ENCODE measurements at regions not wholly inside any gene's neighbourhood (a gene's known extent, or its start where the extent isn't known, plus 50 kb on each side); places are given as distances from the start of the nearest gene placed in this dataset.

- Histone ChIP-seq H3K27me3 (ENCODE audit: insufficient read depth, low read length) (no peaks in the 10 kb centered on the region), H3K9me3 (ENCODE audit: low read depth, low read length) (no peaks in the 10 kb centered on the region), H3K4me1 (ENCODE audit: insufficient read depth, low read length) (no peaks in the 10 kb centered on the region), H3K4me3 (ENCODE audit: low read length) (no peak overlapping the region)
Observed at GRCh38 chr10:130834573-130834972, 476.9 kb downstream of the TCERG1L start.

- no peaks in the 10 kb centered on the region for H3K4me1 ChIP-seq (ENCODE audit: insufficient read depth, low read length)
- H3K27me3 ChIP-seq (ENCODE audit: insufficient read depth, low read length): no peaks in the 10 kb centered on the region
- no peak overlapping the region for H3K4me3 ChIP-seq (ENCODE audit: low read length)
- no peaks in the 10 kb centered on the region for H3K9me3 ChIP-seq (ENCODE audit: low read depth, low read length)
Observed at GRCh38 chr10:130835068-130835467, 476.5 kb downstream of the TCERG1L start.

GRCh38 chr10:130836344-130836743, 475.2 kb downstream of the TCERG1L start:
- no peaks in the 10 kb centered on the region for H3K9me3 ChIP-seq (ENCODE audit: low read depth, low read length)
- no peak overlapping the region for H3K4me3 ChIP-seq (ENCODE audit: low read length)
- H3K4me1 ChIP-seq (ENCODE audit: insufficient read depth, low read length): no peaks in the 10 kb centered on the region
- H3K27me3 ChIP-seq (ENCODE audit: insufficient read depth, low read length): no peaks in the 10 kb centered on the region

GRCh38 chr10:130843051-130843653, 468.4 kb downstream of the TCERG1L start:
- Histone ChIP-seq H3K27me3 (ENCODE audit: insufficient read depth, low read length) (no peaks in the 10 kb centered on the region), H3K4me1 (ENCODE audit: insufficient read depth, low read length) (no peaks in the 10 kb centered on the region), H3K9me3 (ENCODE audit: low read depth, low read length) (no peaks in the 10 kb centered on the region), H3K4me3 (ENCODE audit: low read length) (no peak overlapping the region)

GRCh38 chr10:130844310-130844709, 467.2 kb downstream of the TCERG1L start:
- Histone ChIP-seq H3K9me3 (ENCODE audit: low read depth, low read length) (no peaks in the 10 kb centered on the region), H3K4me3 (ENCODE audit: low read length) (no peak overlapping the region), H3K4me1 (ENCODE audit: insufficient read depth, low read length) (no peaks in the 10 kb centered on the region), H3K27me3 (ENCODE audit: insufficient read depth, low read length) (no peaks in the 10 kb centered on the region)

- H3K4me3 ChIP-seq (ENCODE audit: low read length): no peak overlapping the region
- no peaks in the 10 kb centered on the region for H3K27me3 ChIP-seq (ENCODE audit: insufficient read depth, low read length)
- no peaks in the 10 kb centered on the region for H3K4me1 ChIP-seq (ENCODE audit: insufficient read depth, low read length)
- no peaks in the 10 kb centered on the region for H3K9me3 ChIP-seq (ENCODE audit: low read depth, low read length)
Observed at GRCh38 chr10:130847170-130847569, 464.4 kb downstream of the TCERG1L start.

- H3K4me1 ChIP-seq (ENCODE audit: insufficient read depth, low read length): no peaks in the 10 kb centered on the region
- H3K9me3 ChIP-seq (ENCODE audit: low read depth, low read length): peaks cover 12% of the 10 kb centered on the region
- no peaks in the 10 kb centered on the region for H3K27me3 ChIP-seq (ENCODE audit: insufficient read depth, low read length)
- H3K4me3 ChIP-seq (ENCODE audit: low read length): no peak overlapping the region
Observed at GRCh38 chr10:130848855-130849254, 462.7 kb downstream of the TCERG1L start.

GRCh38 chr10:130854151-130854550, 457.4 kb downstream of the TCERG1L start:
- Histone ChIP-seq H3K9me3 (ENCODE audit: low read depth, low read length) (peaks cover 30% of the 10 kb centered on the region), H3K4me3 (ENCODE audit: low read length) (no peak overlapping the region), H3K4me1 (ENCODE audit: insufficient read depth, low read length) (no peaks in the 10 kb centered on the region), H3K27me3 (ENCODE audit: insufficient read depth, low read length) (no peaks in the 10 kb centered on the region)

GRCh38 chr10:130857631-130858295, 453.8 kb downstream of the TCERG1L start:
- Histone ChIP-seq H3K27me3 (ENCODE audit: insufficient read depth, low read length) (no peaks in the 10 kb centered on the region), H3K4me1 (ENCODE audit: insufficient read depth, low read length) (no peaks in the 10 kb centered on the region), H3K9me3 (ENCODE audit: low read depth, low read length) (peaks cover 29% of the 10 kb centered on the region), H3K4me3 (ENCODE audit: low read length) (no peak overlapping the region)

GRCh38 chr10:130858626-130859025, 452.9 kb downstream of the TCERG1L start:
- Histone ChIP-seq H3K4me3 (ENCODE audit: low read length) (no peak overlapping the region), H3K9me3 (ENCODE audit: low read depth, low read length) (peaks cover 21% of the 10 kb centered on the region), H3K4me1 (ENCODE audit: insufficient read depth, low read length) (no peaks in the 10 kb centered on the region), H3K27me3 (ENCODE audit: insufficient read depth, low read length) (no peaks in the 10 kb centered on the region)

- no peak overlapping the region for H3K4me3 ChIP-seq (ENCODE audit: low read length)
- no peaks in the 10 kb centered on the region for H3K27me3 ChIP-seq (ENCODE audit: insufficient read depth, low read length)
- H3K9me3 ChIP-seq (ENCODE audit: low read depth, low read length): peaks cover 13% of the 10 kb centered on the region
- H3K4me1 ChIP-seq (ENCODE audit: insufficient read depth, low read length): no peaks in the 10 kb centered on the region
Observed at GRCh38 chr10:130859427-130859826, 452.1 kb downstream of the TCERG1L start.

GRCh38 chr10:130862122-130862521, 449.4 kb downstream of the TCERG1L start:
- Histone ChIP-seq H3K9me3 (ENCODE audit: low read depth, low read length) (no peaks in the 10 kb centered on the region), H3K27me3 (ENCODE audit: insufficient read depth, low read length) (no peaks in the 10 kb centered on the region), H3K4me3 (ENCODE audit: low read length) (no peak overlapping the region), H3K4me1 (ENCODE audit: insufficient read depth, low read length) (no peaks in the 10 kb centered on the region)

GRCh38 chr10:130862626-130863025, 448.9 kb downstream of the TCERG1L start:
- no peaks in the 10 kb centered on the region for H3K4me1 ChIP-seq (ENCODE audit: insufficient read depth, low read length)
- no peak overlapping the region for H3K4me3 ChIP-seq (ENCODE audit: low read length)
- no peaks in the 10 kb centered on the region for H3K27me3 ChIP-seq (ENCODE audit: insufficient read depth, low read length)
- H3K9me3 ChIP-seq (ENCODE audit: low read depth, low read length): no peaks in the 10 kb centered on the region

- H3K4me1 ChIP-seq (ENCODE audit: insufficient read depth, low read length): no peaks in the 10 kb centered on the region
- H3K9me3 ChIP-seq (ENCODE audit: low read depth, low read length): no peaks in the 10 kb centered on the region
- H3K27me3 ChIP-seq (ENCODE audit: insufficient read depth, low read length): no peaks in the 10 kb centered on the region
- no peak overlapping the region for H3K4me3 ChIP-seq (ENCODE audit: low read length)
Observed at GRCh38 chr10:130863044-130863443, 448.5 kb downstream of the TCERG1L start.

GRCh38 chr10:130864961-130865818, 446.3 kb downstream of the TCERG1L start:
- no peak overlapping the region for H3K4me3 ChIP-seq (ENCODE audit: low read length)
- H3K27me3 ChIP-seq (ENCODE audit: insufficient read depth, low read length): no peaks in the 10 kb centered on the region
- no peaks in the 10 kb centered on the region for H3K4me1 ChIP-seq (ENCODE audit: insufficient read depth, low read length)
- no peaks in the 10 kb centered on the region for H3K9me3 ChIP-seq (ENCODE audit: low read depth, low read length)

Measured in mononuclear cell (primary cell).